Heart left ventricle (tissue), 16 donors: ENCODE measurements at regions not wholly inside any gene's neighbourhood (a gene's known extent, or its start where the extent isn't known, plus 50 kb on each side); places are given as distances from the start of the nearest gene placed in this dataset.

Experiments
- ATAC-seq, 4 donors: fragments of 200-7000 bp; cut with Tn5 transposase; one replicate each; pipeline ENCODE4 v1.9.1; 2020 to 2022; ENCODE audit warnings: moderate library complexity in 4 of 4, mild to moderate bottlenecking in 3 of 4, moderate number of reproducible peaks in 1 of 4
- DNase-seq, 5 donors: peaks; one replicate each; pipeline ENCODE4 v3.0.0-alpha.2; 2020
- H3K27ac ChIP-seq, 12 donors: fragments of 200-600 bp; sonication (generic) in 4 of 12; one replicate each; pipeline versions ENCODE4 v1.5.0 to v1.8.0; 2016 to 2022; ENCODE audit warnings: mild to moderate bottlenecking in 2 of 12
- H3K27me3 ChIP-seq, 9 donors: fragments of 200-600 bp; sonication (generic) in 2 of 9; one replicate each; pipeline versions ENCODE4 v1.5.1 to v1.8.0; 2016 to 2022; ENCODE audit warnings: mild to moderate bottlenecking in 3 of 9
- H3K36me3 ChIP-seq, 9 donors: fragments of 200-600 bp; sonication (generic) in 2 of 9; one replicate each; pipeline versions ENCODE4 v1.5.0 to v1.8.0; 2018 to 2022; ENCODE audit warnings: mild to moderate bottlenecking in 2 of 9
- H3K4me1 ChIP-seq, 12 donors: fragments of 200-600 bp; sonication (generic) in 4 of 12; one replicate each; pipeline versions ENCODE4 v1.5.0 to v1.8.0; 2016 to 2022; ENCODE audit warnings: mild to moderate bottlenecking in 3 of 12
- H3K4me3 ChIP-seq, 12 donors: fragments of 200-600 bp; sonication (generic) in 4 of 12; one replicate each; pipeline versions ENCODE4 v1.5.0 to v1.8.0; 2017 to 2022; ENCODE audit warnings: mild to moderate bottlenecking in 9 of 12, moderate library complexity in 4 of 12
- H3K9me3 ChIP-seq, 12 donors: fragments of 200-600 bp; sonication (generic) in 4 of 12; one replicate each; pipeline versions ENCODE4 v1.5.0 to v1.8.0; 2016 to 2022; ENCODE audit warnings: mild to moderate bottlenecking in 1 of 12
- POLR2A ChIP-seq, 2 donors: fragments of 450-650 bp; IDR thresholded peaks; one replicate each; pipeline ENCODE4 v1.6.1; 2017; ENCODE audit warnings: antibody characterized with exemption in 2 of 2, mild to moderate bottlenecking in 2 of 2, moderate library complexity in 2 of 2
- WGBS, 4 donors: extraction: QIAGEN DNeasy Blood & Tissue Kit in 2 of 4; methylation state at CpG; one replicate each; pipeline versions ENCODE4 v1.1.5 to v1.1.7; 2013 to 2018; 5-methylcytosine and 5-hydroxymethylcytosine counted together
- intact Hi-C, 10 donors: fragments of 100-400 bp; cut with DNase I; formaldehyde crosslinking; loops; one replicate each; pipeline versions ENCODE4 v1.11.1 to v1.14.2; 2022
- TF ChIP-seq, protein P1 (sequence below), 12 donors: fragments of 200-600 bp; sonication (generic) in 4 of 12; IDR thresholded peaks; one replicate each; pipeline versions ENCODE4 v1.5.0 to v1.8.0; 2018 to 2022; ENCODE audit warnings: antibody characterized with exemption in 12 of 12, mild to moderate bottlenecking in 5 of 12
- donor health status: ischemic (EF 13 %, LVEDD 7.1; RV severe dilation, severe dysfunction).
- donor health status: healthy with polysubstance abuse.
- donor health status: DM: no; HTN: yes; CAD: no.
- donor health status: DM: no; HTN: no; CAD: no.
- donor health status: ischemic (EF 25% LVEDD 6.9; RV normal size, moderate dysfunction).
- donor health status: ischemic (EF 25% LVEDD 5.7; RV mildly dilated, moderate dysfunction).
- donor health status: healthy.
- donor health status: DM: yes; HTN: yes; CAD: no.
- donor health status: ischemic (EF 35%, LVEDD 5.7; RV mildly dilated, moderate dysfunction).
- donor health status: nonischemic (EF 11% LVEDD 7.7; RV severe dilation, severe dysfunction).
- donor health status: DM: yes; HTN: yes; CAD: no.
- donor health status: PGD.
- donor health status: ischemic (EF 29% LVEDD 5.4; RV normal size, mild dysfunction).
- donor health status: nonischemic (EF 23%, LVEDD 6.1; RV moderate dilation, normal function).

DNA sequence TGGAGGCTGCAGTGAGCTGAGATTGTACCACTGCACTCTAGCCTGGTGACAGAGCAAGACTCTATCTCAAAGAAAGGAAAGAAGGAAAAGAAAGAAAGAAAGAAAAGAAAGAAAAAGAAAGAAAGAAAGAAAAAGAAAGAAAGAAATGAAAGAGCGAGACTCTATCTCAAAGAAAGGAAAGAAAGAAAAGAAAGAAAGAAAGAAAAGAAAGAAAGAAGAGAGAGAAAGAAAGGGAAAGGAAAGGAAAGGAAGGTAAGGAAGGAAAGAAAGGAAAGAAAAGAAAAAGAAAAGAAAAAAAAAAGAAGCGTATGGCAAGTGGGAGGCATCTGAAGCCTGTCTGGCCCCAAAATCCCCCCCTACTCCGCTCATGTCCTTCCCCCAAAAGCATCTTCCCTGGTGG is 182.3 kb upstream of the MSX2 start:
- intact Hi-C loops = no loop called here
- WGBS, 4 donors = 83 to 90% (median 88%) methylated on average over 3 of the region's 3 CpGs

DNA sequence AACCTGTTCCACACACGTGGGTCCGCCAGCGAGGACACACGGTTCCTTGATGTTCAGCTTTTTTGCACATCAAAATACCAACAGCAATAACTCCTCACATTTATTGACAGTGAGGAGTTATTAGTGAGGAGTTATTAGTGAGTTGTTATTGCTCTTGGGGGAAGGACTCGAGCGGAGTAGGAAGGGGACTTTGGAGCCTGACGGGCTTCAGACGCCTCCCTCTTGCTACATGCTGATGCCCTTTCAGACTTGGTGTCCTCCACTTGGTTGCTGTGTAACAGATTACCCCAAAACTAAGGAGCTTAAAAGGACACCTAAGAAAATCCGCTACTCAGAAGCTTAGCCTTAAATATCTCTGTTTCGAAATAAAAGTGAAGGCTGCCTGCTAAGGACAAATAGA is 181.9 kb upstream of the MSX2 start:
- 80 to 86% (median 85%) methylated on average over 10 of the region's 10 CpGs for WGBS, 4 donors
- Histone ChIP-seq H3K4me1 (no peaks in the 10 kb centered on the region), H3K9me3 (peaks cover 0 to 16% (median 0%) of the 10 kb centered on the region in 12 donors), H3K4me3 (no peak overlapping the region), H3K27me3 (peaks cover 0 to 8% (median 2%) of the 10 kb centered on the region in 9 donors), H3K27ac (no peak overlapping the region), H3K36me3 (no peaks in the 10 kb centered on the region)
- TF ChIP-seq POLR2A (IDR thresholded peaks at IDR 0.05) = no peak
- TF ChIP-seq, protein P1, sequence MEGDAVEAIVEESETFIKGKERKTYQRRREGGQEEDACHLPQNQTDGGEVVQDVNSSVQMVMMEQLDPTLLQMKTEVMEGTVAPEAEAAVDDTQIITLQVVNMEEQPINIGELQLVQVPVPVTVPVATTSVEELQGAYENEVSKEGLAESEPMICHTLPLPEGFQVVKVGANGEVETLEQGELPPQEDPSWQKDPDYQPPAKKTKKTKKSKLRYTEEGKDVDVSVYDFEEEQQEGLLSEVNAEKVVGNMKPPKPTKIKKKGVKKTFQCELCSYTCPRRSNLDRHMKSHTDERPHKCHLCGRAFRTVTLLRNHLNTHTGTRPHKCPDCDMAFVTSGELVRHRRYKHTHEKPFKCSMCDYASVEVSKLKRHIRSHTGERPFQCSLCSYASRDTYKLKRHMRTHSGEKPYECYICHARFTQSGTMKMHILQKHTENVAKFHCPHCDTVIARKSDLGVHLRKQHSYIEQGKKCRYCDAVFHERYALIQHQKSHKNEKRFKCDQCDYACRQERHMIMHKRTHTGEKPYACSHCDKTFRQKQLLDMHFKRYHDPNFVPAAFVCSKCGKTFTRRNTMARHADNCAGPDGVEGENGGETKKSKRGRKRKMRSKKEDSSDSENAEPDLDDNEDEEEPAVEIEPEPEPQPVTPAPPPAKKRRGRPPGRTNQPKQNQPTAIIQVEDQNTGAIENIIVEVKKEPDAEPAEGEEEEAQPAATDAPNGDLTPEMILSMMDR (IDR thresholded peaks at IDR 0.05) = no peak
- no peak for ATAC-seq
- intact Hi-C loops = no loop called here
- no peak for DNase-seq

More for the DNA sequence above, 182.3 kb upstream of the MSX2 start:
- peaks cover 0 to 8% (median 2%) of the 10 kb centered on the region in 9 donors for H3K27me3 ChIP-seq
- ATAC-seq = no peak
- DNase-seq = no peak
- no peak overlapping the region for H3K4me3 ChIP-seq
- H3K4me1 ChIP-seq = no peaks in the 10 kb centered on the region
- H3K36me3 ChIP-seq = no peaks in the 10 kb centered on the region
- no peak for TF ChIP-seq POLR2A (IDR thresholded peaks at IDR 0.05)
- TF ChIP-seq, protein P1 (IDR thresholded peaks at IDR 0.05) = no peak
- no peak overlapping the region for H3K27ac ChIP-seq
- H3K9me3 ChIP-seq = peaks cover 0 to 16% (median 0%) of the 10 kb centered on the region in 12 donors

DNA sequence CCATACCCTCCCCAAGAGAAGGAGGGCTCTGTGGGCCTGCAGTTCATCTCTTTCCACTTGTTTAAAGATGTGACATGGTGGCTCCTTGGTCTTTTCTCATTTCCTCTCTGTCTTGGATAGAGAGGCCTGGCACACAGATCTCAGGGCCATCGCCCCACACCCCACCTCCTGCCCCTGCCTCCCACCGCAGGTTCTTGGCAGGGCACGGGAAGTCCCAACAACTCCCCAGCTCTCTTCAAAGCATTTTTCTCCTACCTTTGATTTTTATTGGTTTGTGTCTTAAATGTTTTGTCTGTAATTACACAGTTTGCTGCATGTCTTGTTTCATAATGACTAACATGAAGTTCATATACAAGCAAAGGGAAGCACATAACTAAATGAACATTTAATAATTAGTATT is 178.5 kb upstream of the MSX2 start:
- no peak for ATAC-seq
- no peak overlapping the region for H3K27ac ChIP-seq
- WGBS, 4 donors = 83 to 86% (median 84%) methylated on average over 3 of the region's 3 CpGs
- H3K4me1 ChIP-seq = no peaks in the 10 kb centered on the region
- intact Hi-C loops = no loop called here
- H3K27me3 ChIP-seq = peaks cover 0 to 8% (median 2%) of the 10 kb centered on the region in 9 donors
- TF ChIP-seq POLR2A (IDR thresholded peaks at IDR 0.05) = no peak
- TF ChIP-seq, protein P1 (IDR thresholded peaks at IDR 0.05) = no peak
- H3K4me3 ChIP-seq = no peak overlapping the region
- DNase-seq = no peak
- no peaks in the 10 kb centered on the region for H3K9me3 ChIP-seq
- no peaks in the 10 kb centered on the region for H3K36me3 ChIP-seq

DNA sequence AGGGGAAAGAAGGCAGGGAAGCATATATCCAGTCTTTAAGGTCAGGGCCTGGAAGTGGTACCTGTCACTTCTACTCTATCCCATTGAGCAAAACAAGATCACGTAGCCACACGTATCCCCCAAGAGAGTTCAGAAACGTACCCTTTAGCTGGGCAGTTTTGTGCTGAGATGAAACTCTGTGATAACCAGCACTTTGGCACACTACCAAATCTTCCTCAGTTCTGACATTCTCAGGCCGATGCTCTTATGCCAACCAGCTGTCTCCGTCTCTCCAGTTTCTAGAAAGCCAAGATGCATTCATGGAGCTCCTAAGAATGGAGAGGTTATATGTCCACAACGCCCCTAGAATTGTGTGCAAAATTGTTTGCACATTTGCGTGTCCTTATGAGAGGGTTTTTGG is 176.6 kb upstream of the MSX2 start:
- Histone ChIP-seq H3K36me3 (no peaks in the 10 kb centered on the region), H3K4me1 (no peaks in the 10 kb centered on the region), H3K27ac (no peak overlapping the region), H3K9me3 (no peaks in the 10 kb centered on the region), H3K27me3 (peaks cover 0 to 10% (median 0%) of the 10 kb centered on the region in 9 donors), H3K4me3 (no peak overlapping the region)
- ATAC-seq = no peak
- intact Hi-C loops = no loop called here
- TF ChIP-seq POLR2A (IDR thresholded peaks at IDR 0.05) = no peak
- TF ChIP-seq, protein P1 (IDR thresholded peaks at IDR 0.05) = no peak
- DNase-seq = no peak
- 70 to 83% (median 72%) methylated on average over 7 of the region's 7 CpGs for WGBS, 4 donors
